ENCODE measurements at regions not wholly inside any gene's neighbourhood (a gene's known extent, or its start where the extent isn't known, plus 50 kb on each side); places are given as distances from the start of the nearest gene placed in this dataset.
A peak's percentile ranks its signal among the peaks of the same experiment; 100 is the strongest.

- no peak for TF ChIP-seq CTCF (IDR thresholded peaks at IDR 0.05; ENCODE audit: control insufficient read depth, insufficient read depth, low read depth, low read length, missing control alignments)
- no peak for DNase-seq (ENCODE audit: low read depth)
- no peak overlapping the region for H3K4me3 ChIP-seq (ENCODE audit: control insufficient read depth, low read depth, low read length)
Measured at GRCh38 chr5:162240734-162241133, 173.2 kb downstream of the GABRG2 start.

- H3K4me3 ChIP-seq (ENCODE audit: control insufficient read depth, low read depth, low read length) = no peak overlapping the region
- DNase-seq (ENCODE audit: low read depth) = no peak
- TF ChIP-seq CTCF (IDR thresholded peaks at IDR 0.05; ENCODE audit: control insufficient read depth, insufficient read depth, low read depth, low read length, missing control alignments) = no peak
Measured at GRCh38 chr5:162242416-162242815, 174.8 kb downstream of the GABRG2 start.

- no peak for TF ChIP-seq CTCF (IDR thresholded peaks at IDR 0.05; ENCODE audit: control insufficient read depth, insufficient read depth, low read depth, low read length, missing control alignments)
- no peak overlapping the region for H3K4me3 ChIP-seq (ENCODE audit: control insufficient read depth, low read depth, low read length)
- no peak for DNase-seq (ENCODE audit: low read depth)
Measured at GRCh38 chr5:162243651-162244050, 176.1 kb downstream of the GABRG2 start.

GRCh38 chr5:162248107-162248713, 180.6 kb downstream of the GABRG2 start:
- no peak overlapping the region for H3K4me3 ChIP-seq (ENCODE audit: control insufficient read depth, low read depth, low read length)
- peak; percentile 7 for TF ChIP-seq CTCF (IDR thresholded peaks at IDR 0.05; ENCODE audit: control insufficient read depth, insufficient read depth, low read depth, low read length, missing control alignments)
- DNase-seq (ENCODE audit: low read depth) = no peak

- no peak for TF ChIP-seq CTCF (IDR thresholded peaks at IDR 0.05; ENCODE audit: control insufficient read depth, insufficient read depth, low read depth, low read length, missing control alignments)
- H3K4me3 ChIP-seq (ENCODE audit: control insufficient read depth, low read depth, low read length) = no peak overlapping the region
- no peak for DNase-seq (ENCODE audit: low read depth)
Measured at GRCh38 chr5:162256711-162257110, 189.1 kb downstream of the GABRG2 start.

GRCh38 chr5:162268694-162269481, 201.3 kb downstream of the GABRG2 start:
- H3K4me3 ChIP-seq (ENCODE audit: control insufficient read depth, low read depth, low read length) = no peak overlapping the region
- no peak for DNase-seq (ENCODE audit: low read depth)
- TF ChIP-seq CTCF (IDR thresholded peaks at IDR 0.05; ENCODE audit: control insufficient read depth, insufficient read depth, low read depth, low read length, missing control alignments) = no peak

All from AG09309 (cell line).